Prostate gland (tissue), 2 donors: ENCODE measurements at regions not wholly inside any gene's neighbourhood (a gene's known extent, or its start where the extent isn't known, plus 50 kb on each side); places are given as distances from the start of the nearest gene placed in this dataset.
"Not testable (repeated sequence)": the region's sequence is repeated elsewhere in the genome, so short reads cannot be mapped to it uniquely, and the experiment has no call there.

Source experiments
- POLR2AphosphoS5 ChIP-seq: sonication (generic); formaldehyde crosslinking; IDR thresholded peaks from one replicate; pipeline ENCODE4 v1.6.1; 2017; ENCODE audit warnings: antibody characterized with exemption
- TF ChIP-seq, protein P1 (sequence below), 4 experiments: fragments of 200-600 bp in 2 of 4; fragments of 450-650 bp in 2 of 4; sonication (generic) in 2 of 4; IDR thresholded peaks; 1 replicate in 3 of 4; 2 replicates in 1 of 4; pipeline ENCODE4 v1.5.1; 2016 to 2019; ENCODE audit warnings: antibody characterized with exemption in 4 of 4, mild to moderate bottlenecking in 2 of 4, moderate library complexity in 2 of 4

DNA sequence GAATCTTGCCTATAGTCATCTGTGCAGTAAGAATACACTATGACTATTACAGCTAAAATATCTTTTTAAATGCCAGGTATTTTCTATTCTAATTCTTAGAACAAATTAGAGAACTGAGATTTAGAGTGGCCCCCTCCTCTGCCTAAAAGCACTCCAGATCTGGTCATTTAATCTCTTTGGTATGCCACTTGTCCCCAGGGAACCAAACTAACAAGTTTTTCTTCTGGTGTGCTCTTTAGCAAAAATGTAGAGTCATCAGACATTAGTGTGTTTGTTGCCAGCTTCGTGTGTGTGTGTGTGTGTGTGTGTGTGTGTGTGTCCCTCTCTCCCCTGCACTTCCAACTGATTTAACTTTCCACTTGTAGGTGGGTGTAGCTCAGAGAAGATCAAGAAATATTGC is 117.8 kb downstream of the SPDYE17 start:
- TF ChIP-seq, protein P1, sequence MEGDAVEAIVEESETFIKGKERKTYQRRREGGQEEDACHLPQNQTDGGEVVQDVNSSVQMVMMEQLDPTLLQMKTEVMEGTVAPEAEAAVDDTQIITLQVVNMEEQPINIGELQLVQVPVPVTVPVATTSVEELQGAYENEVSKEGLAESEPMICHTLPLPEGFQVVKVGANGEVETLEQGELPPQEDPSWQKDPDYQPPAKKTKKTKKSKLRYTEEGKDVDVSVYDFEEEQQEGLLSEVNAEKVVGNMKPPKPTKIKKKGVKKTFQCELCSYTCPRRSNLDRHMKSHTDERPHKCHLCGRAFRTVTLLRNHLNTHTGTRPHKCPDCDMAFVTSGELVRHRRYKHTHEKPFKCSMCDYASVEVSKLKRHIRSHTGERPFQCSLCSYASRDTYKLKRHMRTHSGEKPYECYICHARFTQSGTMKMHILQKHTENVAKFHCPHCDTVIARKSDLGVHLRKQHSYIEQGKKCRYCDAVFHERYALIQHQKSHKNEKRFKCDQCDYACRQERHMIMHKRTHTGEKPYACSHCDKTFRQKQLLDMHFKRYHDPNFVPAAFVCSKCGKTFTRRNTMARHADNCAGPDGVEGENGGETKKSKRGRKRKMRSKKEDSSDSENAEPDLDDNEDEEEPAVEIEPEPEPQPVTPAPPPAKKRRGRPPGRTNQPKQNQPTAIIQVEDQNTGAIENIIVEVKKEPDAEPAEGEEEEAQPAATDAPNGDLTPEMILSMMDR (IDR thresholded peaks at IDR 0.05), result not testable (repeated sequence)
- not testable (repeated sequence) for TF ChIP-seq POLR2AphosphoS5
